Progenitor cell of endocrine pancreas (in vitro differentiated cells): ENCODE measurements at regions not wholly inside any gene's neighbourhood (a gene's known extent, or its start where the extent isn't known, plus 50 kb on each side); places are given as distances from the start of the nearest gene placed in this dataset.

Source experiments
- DNase-seq: peaks from one replicate; pipeline ENCODE4 v3.0.0; 2021; ENCODE audit warnings: low spot score; ENCODE audit not compliant: unreplicated experiment
- H3K27ac Mint-ChIP-seq: 2 replicates; pipeline ENCODE4 v1.8.0; 2021; ENCODE audit warnings: mild to moderate bottlenecking, moderate library complexity, mixed read lengths
- H3K27me3 Mint-ChIP-seq: 2 replicates; pipeline ENCODE4 v1.8.0; 2021; ENCODE audit warnings: mixed read lengths
- H3K36me3 Mint-ChIP-seq: 2 replicates; pipeline ENCODE4 v1.8.0; 2022; ENCODE audit warnings: mixed read lengths; ENCODE audit not compliant: insufficient read depth
- H3K4me1 Mint-ChIP-seq: 2 replicates; pipeline ENCODE4 v1.8.0; 2021; ENCODE audit warnings: low read depth, mixed read lengths
- H3K4me3 Mint-ChIP-seq: 2 replicates; pipeline ENCODE4 v1.8.0; 2021; ENCODE audit warnings: low read depth, mild to moderate bottlenecking, moderate library complexity, mixed read lengths
- H3K9me3 Mint-ChIP-seq: 2 replicates; pipeline ENCODE4 v1.8.0; 2021; ENCODE audit warnings: low read depth, mixed read lengths
- TF ChIP-seq, protein P1 (sequence below): fragments of 200-600 bp; sonication (generic); IDR thresholded peaks from one replicate; pipeline ENCODE4 v1.5.0; 2021; ENCODE audit warnings: antibody characterized with exemption, mild to moderate bottlenecking; ENCODE audit not compliant: unreplicated experiment

DNA sequence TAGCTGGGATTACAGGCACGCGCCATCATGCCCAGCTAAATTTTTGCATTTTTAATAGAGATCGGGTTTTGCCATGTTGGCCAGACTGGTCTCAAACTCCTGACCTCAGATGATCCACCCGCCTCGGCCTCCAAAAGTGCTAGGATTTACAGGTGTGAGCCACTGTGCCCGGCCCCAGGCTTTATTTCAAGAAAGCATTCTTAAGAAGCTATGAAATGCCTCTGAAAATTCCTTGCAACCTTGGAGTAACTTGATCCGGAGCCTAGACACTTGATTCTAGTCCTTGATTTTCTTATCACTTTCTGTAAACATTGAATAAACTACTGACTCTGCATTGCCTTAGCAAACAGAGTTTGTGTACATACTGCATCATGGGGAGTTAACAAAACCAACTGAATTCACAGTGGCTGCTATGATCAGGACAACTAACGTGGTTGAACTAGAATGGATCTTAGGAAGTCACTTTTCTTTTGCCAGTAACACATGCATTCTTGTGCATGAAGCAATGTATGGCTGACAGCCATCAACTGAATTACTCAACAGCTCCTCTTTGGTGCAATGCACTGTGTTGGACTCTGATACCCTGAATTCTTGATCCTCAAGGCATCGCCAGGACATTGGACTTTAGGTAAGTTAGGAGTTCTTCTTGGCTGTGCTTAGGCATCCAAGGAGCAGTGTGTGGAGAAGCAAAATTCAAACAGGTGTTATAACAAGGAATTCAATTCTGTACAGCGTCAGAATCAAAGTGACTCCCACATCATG lies 102.8 kb upstream of the TMEM170B start:
- peak overlapping the region; percentile 1 for H3K27ac Mint-ChIP-seq
- TF ChIP-seq, protein P1, sequence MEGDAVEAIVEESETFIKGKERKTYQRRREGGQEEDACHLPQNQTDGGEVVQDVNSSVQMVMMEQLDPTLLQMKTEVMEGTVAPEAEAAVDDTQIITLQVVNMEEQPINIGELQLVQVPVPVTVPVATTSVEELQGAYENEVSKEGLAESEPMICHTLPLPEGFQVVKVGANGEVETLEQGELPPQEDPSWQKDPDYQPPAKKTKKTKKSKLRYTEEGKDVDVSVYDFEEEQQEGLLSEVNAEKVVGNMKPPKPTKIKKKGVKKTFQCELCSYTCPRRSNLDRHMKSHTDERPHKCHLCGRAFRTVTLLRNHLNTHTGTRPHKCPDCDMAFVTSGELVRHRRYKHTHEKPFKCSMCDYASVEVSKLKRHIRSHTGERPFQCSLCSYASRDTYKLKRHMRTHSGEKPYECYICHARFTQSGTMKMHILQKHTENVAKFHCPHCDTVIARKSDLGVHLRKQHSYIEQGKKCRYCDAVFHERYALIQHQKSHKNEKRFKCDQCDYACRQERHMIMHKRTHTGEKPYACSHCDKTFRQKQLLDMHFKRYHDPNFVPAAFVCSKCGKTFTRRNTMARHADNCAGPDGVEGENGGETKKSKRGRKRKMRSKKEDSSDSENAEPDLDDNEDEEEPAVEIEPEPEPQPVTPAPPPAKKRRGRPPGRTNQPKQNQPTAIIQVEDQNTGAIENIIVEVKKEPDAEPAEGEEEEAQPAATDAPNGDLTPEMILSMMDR = no peak
- peaks cover 21% of the 10 kb centered on the region for H3K27me3 Mint-ChIP-seq

DNA sequence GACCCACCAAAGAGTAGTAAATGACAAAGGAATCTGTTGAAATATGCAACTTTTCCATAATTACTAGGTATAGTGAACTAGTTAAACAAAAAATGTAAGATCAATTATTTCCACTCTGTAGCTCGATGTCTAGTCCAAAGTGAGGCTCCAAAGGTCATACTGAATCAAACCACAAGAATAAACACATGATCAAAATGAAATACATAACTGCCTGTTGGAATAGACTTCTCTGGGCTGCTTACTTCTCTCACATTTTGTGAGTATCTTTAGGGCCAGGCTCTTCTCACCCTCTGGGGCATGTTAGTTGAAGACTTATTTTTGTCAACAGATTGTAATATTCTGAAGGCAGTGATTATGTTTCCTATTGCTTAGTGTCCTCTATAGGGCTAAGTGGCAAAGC lies 103.7 kb upstream of the TMEM170B start:
- Mint-ChIP-seq H3K27me3 (peaks cover 22% of the 10 kb centered on the region), H3K27ac (peak overlapping the region; percentile 11), H3K4me1 (peaks cover 33% of the 10 kb centered on the region), H3K4me3 (no peak overlapping the region), H3K36me3 (no peaks in the 10 kb centered on the region), H3K9me3 (no peaks in the 10 kb centered on the region)
- TF ChIP-seq, protein P1 = no peak
- DNase-seq = no peak

More for the DNA sequence above, 102.8 kb upstream of the TMEM170B start:
- Mint-ChIP-seq H3K9me3 (no peaks in the 10 kb centered on the region), H3K36me3 (no peaks in the 10 kb centered on the region), H3K4me1 (peaks cover 26% of the 10 kb centered on the region), H3K4me3 (no peak overlapping the region)
- no peak for DNase-seq

DNA sequence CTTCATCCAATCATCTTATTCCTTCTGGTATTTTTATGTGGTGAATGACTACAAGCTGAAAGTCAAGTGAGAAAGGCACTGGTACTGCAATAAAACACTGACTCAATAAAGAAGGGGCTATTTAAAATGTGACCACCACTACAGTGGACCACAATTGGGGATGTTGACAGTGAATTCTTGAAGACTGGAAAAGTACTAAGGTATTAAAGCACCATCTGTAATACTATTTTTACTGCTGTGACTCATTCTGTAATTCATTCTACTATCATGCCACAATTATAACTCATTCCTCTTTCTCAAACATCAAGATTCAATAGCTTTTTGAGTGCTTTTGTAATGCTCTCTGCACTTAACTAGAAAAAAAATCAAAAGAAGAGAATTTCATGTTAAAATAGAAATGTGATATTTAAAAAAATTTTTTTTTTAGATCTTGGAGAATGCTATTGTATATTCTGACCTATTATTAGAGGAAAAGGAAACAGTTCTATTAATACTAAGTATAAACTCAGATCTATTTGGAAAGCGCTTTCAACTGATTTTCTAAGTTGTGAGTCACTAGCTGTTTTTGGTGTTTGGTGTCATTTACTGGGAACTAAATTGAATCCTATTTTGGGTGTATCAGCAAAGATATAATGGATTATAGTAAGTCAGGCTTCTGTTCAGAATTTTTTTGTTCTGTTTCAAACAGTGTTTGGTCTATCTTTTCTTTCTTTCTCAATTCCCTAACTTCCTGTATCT lies 104.7 kb upstream of the TMEM170B start:
- peaks cover 30% of the 10 kb centered on the region for H3K27me3 Mint-ChIP-seq
- no peaks in the 10 kb centered on the region for H3K36me3 Mint-ChIP-seq
- peaks cover 43% of the 10 kb centered on the region for H3K4me1 Mint-ChIP-seq
- TF ChIP-seq, protein P1 = no peak
- H3K9me3 Mint-ChIP-seq = no peaks in the 10 kb centered on the region
- H3K27ac Mint-ChIP-seq = no peak overlapping the region
- no peak overlapping the region for H3K4me3 Mint-ChIP-seq
- no peak for DNase-seq

DNA sequence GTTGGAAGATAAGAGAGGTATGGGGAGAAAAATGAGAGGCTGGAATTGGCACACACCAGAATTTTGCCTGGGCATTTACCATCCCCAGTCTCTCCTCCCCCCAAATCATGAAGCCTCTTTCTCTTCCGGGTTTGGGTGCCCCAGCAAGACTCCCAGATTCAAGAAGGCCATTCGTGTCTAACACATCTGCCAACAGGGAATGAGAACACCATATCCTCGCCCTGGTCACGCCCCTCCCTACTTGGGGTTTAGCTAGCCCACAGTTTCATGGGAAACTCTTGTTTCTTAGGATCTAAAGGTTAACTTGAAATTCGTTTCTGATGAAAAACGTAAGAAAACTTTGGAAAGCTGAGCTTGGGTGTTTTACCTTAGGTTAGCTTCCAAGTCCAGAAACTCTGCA lies 105.5 kb upstream of the TMEM170B start:
- no peak for DNase-seq
- H3K9me3 Mint-ChIP-seq = no peaks in the 10 kb centered on the region
- H3K27me3 Mint-ChIP-seq = peaks cover 34% of the 10 kb centered on the region
- H3K4me1 Mint-ChIP-seq = peaks cover 49% of the 10 kb centered on the region
- H3K4me3 Mint-ChIP-seq = no peak overlapping the region
- no peaks in the 10 kb centered on the region for H3K36me3 Mint-ChIP-seq
- H3K27ac Mint-ChIP-seq = no peak overlapping the region
- TF ChIP-seq, protein P1 = no peak

DNA sequence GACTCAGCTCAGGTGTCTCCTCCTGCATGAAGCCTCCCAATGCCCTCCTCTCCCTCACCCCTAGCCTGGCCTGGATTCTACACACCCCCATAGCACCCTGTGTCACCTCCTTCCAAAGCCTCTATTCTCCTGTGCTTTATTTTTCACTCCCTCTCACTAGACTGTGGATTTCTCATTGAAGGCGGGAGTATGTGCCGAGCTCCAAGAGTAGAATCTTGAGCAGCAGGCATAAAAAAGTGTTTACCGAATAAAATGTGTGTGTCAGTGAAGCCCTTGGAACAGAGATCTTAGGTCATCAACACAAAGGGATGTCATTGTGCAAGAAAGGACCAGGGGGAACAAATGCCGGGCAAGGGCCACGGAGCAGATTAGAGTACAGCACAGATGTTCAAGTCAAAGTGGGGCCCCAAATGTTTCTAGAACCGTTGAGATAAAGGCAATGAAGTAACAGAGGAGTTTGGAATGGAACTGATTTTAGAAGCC lies 106.1 kb upstream of the TMEM170B start:
- Mint-ChIP-seq H3K4me3 (no peak overlapping the region), H3K27ac (no peak overlapping the region), H3K36me3 (no peaks in the 10 kb centered on the region), H3K9me3 (no peaks in the 10 kb centered on the region), H3K4me1 (peaks cover 51% of the 10 kb centered on the region), H3K27me3 (peaks cover 34% of the 10 kb centered on the region)
- DNase-seq = no peak
- TF ChIP-seq, protein P1 = no peak
